Inflammatory macrophage (primary cell): ENCODE measurements at regions not wholly inside any gene's neighbourhood (a gene's known extent, or its start where the extent isn't known, plus 50 kb on each side); places are given as distances from the start of the nearest gene placed in this dataset.
"Not testable (repeated sequence)": the region's sequence is repeated elsewhere in the genome, so short reads cannot be mapped to it uniquely, and the experiment has no call there.

ENCODE experiments used
- DNase-seq, 2 donors: peaks; one replicate each; pipeline ENCODE4 v3.0.0-alpha.2; 2020 to 2022

DNA sequence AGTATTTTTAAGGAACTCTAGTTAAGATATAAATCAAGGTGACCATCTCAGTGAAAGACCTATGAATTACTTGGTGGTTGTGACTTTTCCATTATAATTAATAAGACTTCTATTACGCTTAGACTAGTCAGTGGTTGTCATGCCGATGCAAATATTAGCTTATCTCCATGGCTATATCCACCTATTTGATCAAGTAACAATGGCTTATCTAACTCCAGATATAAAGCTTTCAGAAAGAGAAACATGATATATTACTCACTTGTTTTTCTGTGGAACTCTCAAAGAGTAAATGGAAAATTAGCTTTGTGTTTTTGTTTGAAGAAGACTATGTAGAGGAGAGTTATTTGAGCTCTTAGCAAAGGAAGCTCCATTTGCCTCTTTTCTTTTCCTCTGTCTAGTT is 323.8 kb upstream of the DCN start:
- no peak for DNase-seq

DNA sequence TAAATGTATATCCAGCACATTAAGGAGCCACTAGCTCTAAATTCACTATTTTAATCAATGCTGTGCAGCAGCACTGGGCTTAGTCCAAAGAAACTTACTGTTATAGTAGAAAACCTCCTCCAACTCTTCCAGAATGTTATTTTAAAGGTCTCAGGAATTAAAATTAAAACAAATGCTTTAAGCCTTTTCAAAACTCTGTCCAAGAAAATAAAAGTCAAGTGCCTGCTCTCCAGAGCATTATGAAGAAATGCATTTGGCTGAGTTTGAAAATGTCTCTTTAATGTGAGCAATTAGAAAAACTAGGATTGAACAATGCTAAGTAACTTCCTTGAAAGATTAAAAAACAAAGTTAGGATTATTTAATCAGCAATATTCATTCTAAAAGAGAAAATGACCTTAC is 322.4 kb upstream of the DCN start:
- no peak for DNase-seq

DNA sequence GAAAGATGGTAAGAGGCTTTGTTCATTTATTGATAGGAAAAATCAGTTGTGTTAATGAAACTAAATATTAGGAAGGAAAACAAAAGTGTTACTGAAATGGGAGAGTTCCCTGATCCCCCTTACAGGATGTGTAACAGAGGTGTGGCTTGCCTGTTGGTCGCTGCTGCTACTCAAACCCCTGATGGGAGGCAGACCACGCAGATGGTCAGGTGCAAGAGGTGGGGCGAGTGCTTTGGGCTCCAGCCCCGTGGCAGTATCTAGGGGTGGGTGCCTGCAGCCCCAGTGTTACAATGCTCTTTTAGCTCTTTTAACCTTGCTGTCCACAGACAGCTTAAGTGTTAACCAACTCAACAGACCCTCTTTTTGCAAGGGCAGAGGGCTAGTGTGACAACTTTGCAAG is 319.6 kb upstream of the DCN start:
- DNase-seq, result no peak

DNA sequence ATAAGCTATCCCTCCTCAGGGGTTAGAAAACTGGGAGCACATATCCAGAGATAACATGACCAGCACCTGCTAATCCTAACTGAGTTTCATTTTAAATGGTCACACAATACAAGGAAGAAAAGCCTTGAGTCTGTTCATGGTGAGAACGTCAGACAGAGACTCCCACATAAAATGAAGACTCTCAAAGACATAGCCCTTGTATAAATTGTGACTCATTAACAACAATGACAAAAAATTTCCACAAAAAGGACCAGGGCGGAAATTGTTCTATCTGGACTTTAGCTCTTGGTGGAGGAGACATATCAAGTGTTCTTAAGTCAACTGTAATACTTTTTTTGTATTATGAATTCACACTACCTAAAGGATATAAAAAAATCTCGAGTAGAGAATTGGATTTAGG is 313.7 kb upstream of the DCN start:
- DNase-seq, result no peak

DNA sequence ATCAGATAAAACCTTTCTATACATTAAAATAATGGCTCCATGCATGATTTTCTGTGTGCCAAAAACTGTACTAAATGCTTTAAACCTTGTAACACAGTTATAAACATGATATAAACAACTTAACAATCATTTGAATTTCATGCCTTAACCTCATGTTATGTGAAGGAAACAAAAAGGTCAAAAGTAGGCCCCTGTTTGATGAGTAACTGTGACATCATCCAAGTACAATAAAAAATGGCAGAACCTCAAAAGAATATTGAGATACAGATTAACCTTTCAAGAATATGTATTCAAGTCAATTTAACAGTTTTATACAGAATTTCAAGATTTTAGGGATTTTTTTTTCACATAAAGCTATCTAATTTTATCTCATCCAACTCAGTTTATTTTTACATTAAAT is 310.7 kb upstream of the DCN start:
- no peak for DNase-seq

DNA sequence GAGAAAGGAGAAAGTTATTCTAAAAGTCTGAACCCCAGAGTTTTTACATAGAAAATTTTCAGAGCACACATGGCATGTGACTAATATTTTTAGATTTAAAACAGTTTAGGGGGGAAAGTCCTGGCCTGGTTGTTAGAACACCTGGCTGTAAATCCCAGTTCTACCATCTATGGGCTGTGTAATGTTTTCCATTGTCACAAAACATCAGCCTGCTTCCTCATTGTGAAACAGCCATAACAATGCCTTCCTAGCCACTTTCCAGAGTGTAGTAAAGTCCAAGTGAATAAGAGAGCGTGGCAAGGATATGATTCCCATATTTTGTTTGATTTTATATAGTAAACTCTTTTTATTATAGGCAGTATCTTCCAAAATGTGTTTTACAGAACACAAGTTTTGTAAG is 310.0 kb upstream of the DCN start:
- DNase-seq, result no peak

DNA sequence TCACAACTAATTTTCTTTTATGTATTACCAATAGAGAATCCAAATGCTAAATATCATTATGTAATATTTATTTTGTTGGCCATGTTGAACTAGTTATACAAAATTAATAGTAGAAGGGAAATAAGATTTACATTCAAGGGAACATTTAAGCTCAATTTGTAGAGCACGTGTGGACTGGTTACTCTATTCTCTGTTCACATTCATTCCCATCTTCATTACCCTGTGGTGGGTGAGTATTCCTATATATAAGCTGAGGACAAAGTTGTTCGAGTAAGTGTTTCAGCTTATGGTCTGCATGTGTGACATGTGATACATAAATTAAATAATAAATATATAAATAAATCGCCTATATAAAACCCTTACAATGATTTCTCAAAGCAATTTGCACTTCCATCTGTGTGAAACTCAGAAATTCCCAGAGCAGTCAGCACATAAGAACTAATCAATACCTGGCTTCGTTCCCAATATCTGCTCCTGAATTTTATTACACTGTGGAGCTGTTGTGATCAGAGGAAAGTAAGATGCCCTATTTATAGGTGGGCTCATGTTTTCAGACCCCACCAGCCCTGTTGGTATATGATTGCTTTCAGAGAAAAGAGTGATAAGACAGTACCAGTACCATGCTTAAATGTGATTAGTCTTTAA is 308.2 kb upstream of the DCN start:
- no peak for DNase-seq

DNA sequence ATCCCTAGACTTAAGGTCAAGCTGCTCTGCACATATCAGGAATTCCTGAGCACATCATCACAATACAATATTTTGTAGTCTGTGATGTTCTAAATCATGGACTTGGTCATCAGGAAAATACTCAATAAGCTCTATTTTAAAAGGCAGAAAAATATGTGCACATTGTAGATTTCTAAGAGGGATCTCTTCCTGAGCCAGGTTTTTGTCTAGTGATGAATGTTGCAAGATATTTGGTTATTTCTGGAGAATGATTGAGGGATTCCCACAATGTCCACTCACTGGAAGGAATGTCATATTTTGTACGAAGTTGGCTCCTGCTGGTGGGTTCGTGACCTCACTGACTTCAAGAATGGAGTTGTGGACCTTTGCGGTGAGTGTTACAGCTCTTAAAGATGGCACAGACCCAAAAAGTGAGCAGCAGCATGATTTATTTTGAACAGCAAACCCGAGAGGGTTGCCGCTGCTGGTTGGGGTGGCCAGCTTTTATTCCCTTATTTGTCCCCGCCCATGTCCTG is 300.9 kb upstream of the DCN start:
- DNase-seq, result no peak

DNA sequence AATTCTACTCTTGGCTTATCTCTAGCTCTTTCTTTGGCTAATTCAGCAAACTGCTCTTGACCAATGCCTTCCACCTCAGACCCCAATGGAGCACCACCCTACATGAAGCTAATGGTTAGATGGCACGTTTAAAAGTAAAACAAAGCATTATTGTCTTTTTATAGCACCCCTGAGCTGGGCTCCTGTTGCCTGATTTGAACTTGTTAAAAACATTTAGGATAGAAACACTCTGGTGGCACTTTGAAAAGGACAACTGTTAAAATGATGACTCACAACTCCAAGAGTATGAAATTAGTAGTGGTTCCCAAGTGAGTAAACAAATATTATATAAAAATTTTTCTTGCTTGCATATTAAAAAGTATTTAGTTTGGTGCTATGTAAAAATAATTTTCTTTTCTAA is 299.6 kb upstream of the DCN start:
- no peak for DNase-seq

DNA sequence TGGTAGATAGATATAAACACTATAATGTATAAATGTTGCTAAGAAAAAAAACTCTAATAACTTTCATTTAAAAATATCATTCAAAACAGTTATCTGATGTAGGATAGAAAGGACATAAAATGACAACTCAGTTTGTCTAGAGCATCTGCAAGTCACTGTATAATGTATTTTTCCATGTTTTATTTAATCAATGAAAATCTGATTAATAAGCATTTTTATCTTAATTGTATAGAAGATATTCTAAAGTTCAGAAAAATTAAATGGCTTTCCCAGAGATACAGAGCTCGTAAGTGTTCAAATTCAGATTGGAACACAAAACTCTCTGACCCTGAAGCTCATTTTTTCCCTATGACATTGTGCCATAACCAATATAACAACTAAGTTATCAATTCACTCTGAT is 295.9 kb upstream of the DCN start:
- no peak for DNase-seq

DNA sequence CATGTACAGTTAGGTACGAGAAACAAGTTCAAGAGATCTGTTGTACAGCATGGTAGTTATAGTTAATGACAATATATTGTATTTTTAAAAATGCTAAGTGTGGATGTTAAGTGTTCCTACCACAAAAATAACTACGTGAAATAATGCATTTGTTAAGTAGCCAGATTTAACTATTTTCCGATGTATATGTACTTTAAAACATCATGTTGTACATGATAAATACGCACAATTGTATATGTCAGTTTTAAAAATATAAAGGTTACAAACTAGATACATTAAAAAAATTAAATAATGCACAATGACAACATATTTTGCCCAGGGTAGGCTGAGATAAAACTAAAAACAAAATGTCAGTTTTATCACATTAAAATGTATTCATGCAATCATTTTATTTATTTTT is 285.1 kb upstream of the DCN start:
- DNase-seq, result no peak

DNA sequence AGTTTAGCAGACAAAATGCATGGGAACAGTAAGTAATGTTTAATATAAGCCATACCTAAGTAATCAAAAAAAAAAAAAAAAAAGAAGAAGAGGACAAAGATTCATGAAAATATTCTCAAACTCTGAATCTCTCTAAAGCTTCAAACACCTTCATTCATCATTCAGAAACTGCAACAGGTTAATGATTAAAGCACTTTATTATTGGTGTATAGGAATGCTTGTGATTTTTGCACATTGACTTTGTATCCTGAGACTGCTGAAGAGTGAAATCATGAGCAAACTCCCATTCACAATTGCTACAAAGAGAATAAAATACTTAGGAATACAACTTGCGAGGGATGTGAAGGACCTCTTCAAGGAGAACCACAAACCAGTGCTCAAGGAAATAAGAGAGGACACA is 278.4 kb upstream of the DCN start:
- no peak for DNase-seq

DNA sequence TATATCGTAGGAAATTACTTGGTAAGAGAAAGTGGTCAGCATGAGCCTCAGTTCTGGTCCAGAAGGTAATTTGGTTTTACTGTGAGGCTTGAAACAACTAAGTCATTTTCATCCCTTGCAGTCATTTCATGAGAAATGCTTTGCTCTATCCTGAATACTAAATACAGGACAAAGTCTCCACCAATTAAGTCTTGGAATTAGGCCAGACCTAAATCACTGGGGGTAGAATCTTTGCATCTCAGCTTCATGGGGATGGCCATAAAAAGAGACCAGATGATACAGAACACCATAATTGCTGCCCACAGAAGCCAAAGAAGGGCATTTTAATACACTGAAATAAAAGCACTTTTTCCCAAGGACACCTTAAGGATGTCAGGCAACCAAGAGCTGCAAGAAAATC is 277.9 kb upstream of the DCN start:
- DNase-seq, result no peak

DNA sequence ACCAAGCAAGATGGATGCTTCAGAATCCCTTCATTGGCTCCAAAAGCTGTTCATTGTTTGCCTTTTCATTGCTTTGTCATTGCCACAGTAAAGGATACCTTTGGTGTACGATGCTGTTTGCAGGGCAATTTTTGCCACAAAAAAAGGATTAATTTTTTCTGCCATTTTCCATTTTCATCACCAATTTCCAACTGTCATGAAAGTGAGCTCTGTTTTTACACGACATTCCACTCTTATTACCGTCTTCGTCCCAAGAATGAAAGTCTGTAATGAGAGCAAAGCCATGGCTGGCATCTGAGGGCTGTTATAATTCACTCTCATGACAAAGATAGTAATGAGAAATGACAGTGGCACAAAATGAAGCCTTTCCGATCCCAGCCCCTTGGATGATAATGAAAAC is 272.7 kb upstream of the DCN start:
- no peak for DNase-seq

DNA sequence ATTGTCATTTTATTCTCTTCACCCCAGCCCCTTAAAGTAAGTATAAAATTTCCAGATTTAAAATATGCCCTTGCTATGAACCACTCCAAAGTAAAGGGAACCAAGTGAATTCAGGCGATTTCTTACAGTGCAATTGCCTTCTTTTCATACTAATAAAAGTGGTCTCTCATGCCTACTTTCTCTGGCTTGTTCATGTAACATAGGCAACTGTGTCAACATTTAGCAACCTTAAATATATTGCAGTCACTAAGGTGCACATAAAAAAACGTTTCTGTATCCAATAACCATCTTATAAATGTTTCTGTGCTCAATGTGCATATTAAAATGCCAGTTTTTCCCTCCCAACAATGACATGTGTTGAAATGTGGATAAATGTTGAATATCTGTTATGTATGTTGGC is 271.6 kb upstream of the DCN start:
- DNase-seq, result no peak

DNA sequence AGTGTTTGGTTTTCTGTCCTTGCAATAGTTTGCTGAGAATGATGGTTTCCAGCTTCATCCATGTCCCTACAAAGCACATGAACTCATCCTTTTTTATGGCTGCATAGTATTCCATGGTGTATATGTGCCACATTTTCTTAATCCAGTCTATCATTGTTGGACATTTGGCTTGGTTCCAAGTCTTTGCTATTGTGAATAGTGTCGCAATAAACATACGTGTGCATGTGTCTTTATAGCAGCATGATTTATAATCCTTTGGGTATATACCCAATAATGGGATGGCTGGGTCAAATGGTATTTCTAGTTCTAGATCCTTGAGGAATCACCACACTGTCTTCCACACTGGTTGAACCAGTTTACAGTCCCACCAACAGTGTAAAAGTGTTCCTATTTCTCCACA is 269.8 kb upstream of the DCN start:
- not testable (repeated sequence) for DNase-seq

DNA sequence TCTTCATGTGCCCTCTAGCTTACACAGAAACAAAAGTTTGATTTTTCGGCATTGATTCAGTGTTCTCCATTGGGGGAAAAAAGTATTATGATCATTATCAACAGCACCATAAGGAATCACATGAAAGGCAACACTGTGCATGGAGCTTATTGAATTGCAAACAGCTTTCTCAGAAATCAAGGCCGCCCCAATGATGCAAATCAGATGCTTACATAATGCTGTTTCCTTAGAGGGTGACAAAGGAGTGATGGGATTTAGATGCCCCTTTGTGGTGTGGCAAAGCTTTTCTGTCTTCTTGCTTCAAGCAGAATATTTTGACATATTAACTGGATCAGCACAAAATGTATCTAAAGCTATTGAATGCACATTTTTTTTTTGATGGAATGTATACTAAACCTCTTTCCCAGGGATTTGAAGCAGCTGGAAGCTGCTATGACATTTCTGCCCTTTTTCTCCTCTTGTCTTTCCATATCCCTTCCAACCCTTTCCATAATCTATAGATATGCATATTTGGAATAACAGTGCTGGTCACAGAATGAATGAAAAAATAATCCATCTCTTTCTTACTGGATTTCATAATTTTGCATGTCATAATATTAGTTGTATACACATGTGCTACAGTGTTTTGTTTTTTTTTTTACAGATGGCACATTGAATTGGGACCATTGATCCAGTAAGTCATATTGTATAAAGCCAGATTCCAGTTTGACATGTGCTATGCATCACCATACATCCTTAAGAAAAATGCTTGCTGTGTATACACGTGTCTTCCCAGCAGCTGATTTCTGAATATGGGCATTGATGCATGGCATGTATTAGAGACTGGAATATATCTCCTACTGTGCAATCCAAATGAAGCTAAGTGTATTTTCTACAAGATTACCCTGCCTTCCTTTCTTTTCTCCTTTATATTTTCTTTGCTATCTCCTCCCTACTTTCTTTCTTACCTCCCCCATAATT is 259.7 kb upstream of the DCN start:
- no peak for DNase-seq

DNA sequence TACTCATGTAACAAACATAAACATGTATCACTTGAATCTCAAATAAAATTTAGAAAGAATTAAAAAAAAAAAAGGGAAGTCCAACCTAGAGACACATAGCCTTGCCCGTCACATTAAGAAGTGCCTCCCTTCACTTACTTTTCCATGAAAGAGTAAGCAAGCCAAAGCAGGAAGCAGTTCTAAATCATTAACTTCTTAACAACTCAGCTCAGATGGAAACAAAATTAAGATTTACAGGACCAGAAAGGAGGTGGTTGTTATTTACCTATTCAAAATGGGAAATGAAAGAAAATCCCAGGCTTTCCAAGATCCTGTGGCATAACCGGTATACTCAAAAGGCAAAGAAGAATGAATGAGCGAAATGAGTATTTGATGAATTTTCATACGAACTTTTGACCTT is 258.6 kb upstream of the DCN start:
- DNase-seq, result no peak

DNA sequence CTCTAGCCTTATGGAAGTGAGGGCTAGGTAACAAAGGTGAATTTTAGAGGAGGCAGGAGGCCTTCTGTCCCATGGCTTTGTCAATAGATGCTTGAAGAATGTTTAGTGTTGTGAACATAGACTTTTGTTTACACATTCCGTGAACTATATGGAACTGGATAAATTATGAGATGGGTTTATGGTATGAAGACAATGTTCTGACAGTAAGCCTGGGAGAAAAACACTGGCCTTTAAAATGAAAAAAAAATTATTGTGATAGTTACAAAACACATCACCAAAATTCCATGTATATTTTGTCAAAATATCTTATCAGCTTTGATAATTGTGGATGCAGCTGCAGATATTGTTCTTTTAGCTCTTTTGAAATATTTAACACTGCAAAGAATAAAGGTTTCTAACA is 251.5 kb upstream of the DCN start:
- no peak for DNase-seq

DNA sequence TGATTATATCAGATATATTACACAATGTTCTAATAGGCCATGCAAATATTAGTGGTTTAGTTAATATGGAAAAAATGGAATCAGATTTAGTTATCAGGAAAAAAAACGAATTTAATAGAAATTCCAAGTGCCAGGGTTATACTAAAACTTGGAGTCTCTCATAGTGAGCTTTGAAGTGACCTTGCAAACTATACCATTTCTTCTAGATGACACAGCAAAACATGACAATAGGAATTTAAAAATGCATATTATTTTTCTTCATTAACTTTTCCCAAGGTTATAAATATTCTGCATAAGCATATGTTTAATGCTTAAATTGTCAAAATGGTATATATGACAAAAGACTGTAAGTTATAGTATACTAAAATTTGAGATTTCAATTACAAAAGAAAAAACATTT is 250.1 kb upstream of the DCN start:
- DNase-seq, result no peak

DNA sequence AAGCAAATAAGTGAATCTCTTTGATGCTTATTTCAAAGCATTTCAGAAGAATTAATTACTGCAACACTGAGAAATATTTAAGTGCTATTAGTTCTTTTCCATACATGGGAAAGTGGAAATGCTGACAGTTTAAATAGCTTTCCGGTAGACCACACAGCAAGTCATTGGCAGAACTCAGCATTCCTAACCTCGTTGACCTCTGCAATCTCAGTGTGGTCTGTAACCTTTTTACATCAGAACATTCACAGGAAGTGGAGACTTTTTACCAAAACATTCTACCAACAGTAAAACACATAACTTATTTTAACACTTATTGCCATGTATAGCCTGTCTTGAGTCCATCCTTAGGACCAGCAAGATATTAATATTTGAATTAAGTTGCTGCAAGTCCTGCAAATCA is 249.5 kb upstream of the DCN start:
- DNase-seq, result no peak

DNA sequence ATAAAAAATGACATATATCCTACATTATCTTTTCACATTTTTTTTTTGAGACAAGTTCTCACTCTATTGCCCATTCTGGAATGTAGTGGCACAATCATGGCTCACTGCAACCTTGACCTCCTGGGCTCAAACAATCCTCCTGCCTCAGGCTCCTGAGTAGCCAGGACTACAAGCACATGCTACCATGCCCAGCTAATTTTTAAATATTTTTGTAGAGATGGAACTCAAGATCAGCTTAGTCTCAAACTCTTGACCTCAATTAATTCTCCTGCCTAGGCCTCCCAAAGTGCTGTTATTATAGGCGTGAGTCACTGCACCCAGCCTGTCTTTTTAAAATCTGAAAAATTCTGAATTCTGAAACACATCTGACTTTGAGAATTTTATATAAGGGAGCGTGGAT is 241.9 kb upstream of the DCN start:
- DNase-seq, result no peak

DNA sequence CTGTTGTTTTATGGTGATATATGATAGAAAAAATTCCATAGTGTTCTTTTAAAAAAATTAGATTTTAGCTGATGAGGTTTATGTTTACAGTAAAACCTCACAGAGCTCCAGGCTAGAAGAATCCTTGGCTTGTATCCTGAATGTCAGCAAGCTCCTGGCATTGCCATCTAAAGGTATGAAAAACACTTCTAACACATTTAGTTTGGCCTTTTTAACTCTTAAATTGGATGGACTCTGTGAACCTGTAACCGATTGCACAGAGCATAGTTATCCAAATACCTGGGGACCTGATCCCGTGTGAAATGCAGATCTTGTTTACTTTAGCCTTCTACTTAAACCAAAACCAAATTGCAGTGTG is 241.1 kb upstream of the DCN start:
- no peak for DNase-seq
